ENCODE measurements at regions not wholly inside any gene's neighbourhood (a gene's known extent, or its start where the extent isn't known, plus 50 kb on each side); places are given as distances from the start of the nearest gene placed in this dataset.

- Mint-ChIP-seq H3K4me1 (no peaks in the 10 kb centered on the region), H3K4me3 (no peak overlapping the region), H3K27ac (no peak overlapping the region), H3K36me3 (no peaks in the 10 kb centered on the region), H3K27me3 (peaks cover 0 to 3% of the 10 kb centered on the region in 2 donors), H3K9me3 (peaks cover 2 to 4% of the 10 kb centered on the region in 2 donors)
- DNase-seq: no peak
- ATAC-seq (replicated peaks): no peak
Measured at GRCh38 chr9:118992813-118993794, 376.1 kb downstream of the BRINP1 start.

GRCh38 chr9:118993965-118994364 lies 375.3 kb downstream of the BRINP1 start:
- DNase-seq (no peak), ATAC-seq (replicated peaks) (no peak)
- Mint-ChIP-seq H3K9me3 (peaks cover 2 to 4% of the 10 kb centered on the region in 2 donors), H3K4me3 (no peak overlapping the region), H3K27me3 (peaks cover 0 to 3% of the 10 kb centered on the region in 2 donors), H3K4me1 (no peaks in the 10 kb centered on the region), H3K36me3 (no peaks in the 10 kb centered on the region), H3K27ac (no peak overlapping the region)

- no peak overlapping the region for H3K4me3 Mint-ChIP-seq
- ATAC-seq (replicated peaks) (no peak), DNase-seq (no peak)
- no peaks in the 10 kb centered on the region for H3K27me3 Mint-ChIP-seq
- H3K36me3 Mint-ChIP-seq: no peaks in the 10 kb centered on the region
- H3K27ac Mint-ChIP-seq: no peak overlapping the region
- no peaks in the 10 kb centered on the region for H3K4me1 Mint-ChIP-seq
- peaks cover 0 to 2% of the 10 kb centered on the region in 2 donors for H3K9me3 Mint-ChIP-seq
Measured at GRCh38 chr9:119002491-119002890, 366.7 kb downstream of the BRINP1 start.

DNA sequence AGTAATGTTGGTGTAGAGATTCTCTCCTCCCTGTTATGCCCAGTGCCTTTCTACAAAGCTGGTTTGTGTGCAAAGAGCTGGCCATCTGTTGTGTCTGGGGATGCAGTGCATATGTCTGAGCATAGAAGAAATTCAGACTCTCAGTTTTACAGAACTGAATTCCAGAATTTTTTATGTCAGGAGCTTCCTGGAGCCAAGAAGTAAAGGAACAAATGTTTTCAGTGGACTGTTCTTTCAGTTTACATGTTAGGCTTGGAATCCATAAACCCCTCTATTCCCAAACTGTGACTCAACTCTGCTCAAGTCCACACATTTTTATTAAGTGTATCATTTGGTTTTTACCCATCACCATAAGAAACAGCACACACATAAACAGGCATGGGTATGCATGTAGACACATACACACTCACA lies 366.0 kb downstream of the BRINP1 start:
- DNase-seq (no peak), ATAC-seq (replicated peaks) (no peak)
- Mint-ChIP-seq H3K4me3 (no peak overlapping the region), H3K27ac (no peak overlapping the region), H3K4me1 (no peaks in the 10 kb centered on the region), H3K36me3 (no peaks in the 10 kb centered on the region), H3K27me3 (no peaks in the 10 kb centered on the region), H3K9me3 (peaks cover 2 to 5% of the 10 kb centered on the region in 2 donors)

DNA sequence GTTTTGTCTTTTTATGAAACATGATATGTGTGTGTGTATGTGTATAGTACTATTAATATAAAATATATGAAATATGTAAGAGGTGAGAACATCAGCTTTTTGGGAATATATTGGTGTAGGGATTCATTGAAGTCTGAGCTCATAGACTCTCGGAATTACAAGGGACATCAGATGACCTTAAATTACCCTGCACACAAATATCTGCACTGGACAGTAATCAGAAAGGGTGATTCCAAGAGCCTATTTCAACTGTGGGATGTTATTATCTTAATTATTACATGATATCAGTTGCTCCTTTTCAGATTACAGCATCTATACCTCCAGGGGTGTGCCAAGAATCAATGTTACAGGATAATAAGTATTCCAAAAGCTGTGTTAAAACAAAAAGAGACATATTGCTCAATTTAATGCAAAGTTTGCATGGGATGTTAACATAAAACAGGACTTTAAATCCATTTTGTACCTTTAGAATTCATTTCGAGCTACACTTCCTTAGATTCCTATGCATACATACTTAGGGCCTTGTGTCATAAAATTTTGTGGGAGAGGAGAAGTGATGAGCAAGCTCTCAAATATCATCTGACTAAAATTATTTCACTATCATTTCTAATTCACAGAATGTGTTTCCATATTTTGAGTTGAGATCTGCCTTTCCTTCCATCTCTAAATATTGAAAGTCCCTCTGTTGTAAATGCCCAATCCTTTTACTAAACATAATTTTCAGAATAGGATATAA lies 365.2 kb downstream of the BRINP1 start:
- Mint-ChIP-seq H3K27me3 (no peaks in the 10 kb centered on the region), H3K36me3 (no peaks in the 10 kb centered on the region), H3K4me1 (no peaks in the 10 kb centered on the region), H3K27ac (no peak overlapping the region), H3K9me3 (peaks cover 2 to 5% of the 10 kb centered on the region in 2 donors), H3K4me3 (no peak overlapping the region)
- DNase-seq: no peak
- ATAC-seq (replicated peaks): no peak

DNA sequence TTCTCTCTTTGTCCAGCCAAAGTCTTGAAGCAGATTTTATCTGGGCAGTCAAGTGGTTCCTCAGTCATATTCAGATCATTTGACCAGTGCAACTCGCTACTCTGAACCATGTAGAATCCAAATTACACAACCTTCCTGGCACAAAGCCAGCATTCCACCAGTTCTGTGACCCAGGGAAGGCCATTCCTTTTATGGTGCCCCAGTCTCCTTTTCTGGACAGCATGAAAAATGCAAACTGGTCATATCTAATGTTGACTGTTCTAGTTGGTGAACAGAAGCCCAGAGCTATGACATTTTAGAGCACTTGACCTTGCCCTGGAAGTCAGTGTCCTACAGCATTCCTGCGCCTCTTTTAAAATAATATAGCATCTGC lies 364.6 kb downstream of the BRINP1 start:
- no peak for ATAC-seq (replicated peaks)

DNA sequence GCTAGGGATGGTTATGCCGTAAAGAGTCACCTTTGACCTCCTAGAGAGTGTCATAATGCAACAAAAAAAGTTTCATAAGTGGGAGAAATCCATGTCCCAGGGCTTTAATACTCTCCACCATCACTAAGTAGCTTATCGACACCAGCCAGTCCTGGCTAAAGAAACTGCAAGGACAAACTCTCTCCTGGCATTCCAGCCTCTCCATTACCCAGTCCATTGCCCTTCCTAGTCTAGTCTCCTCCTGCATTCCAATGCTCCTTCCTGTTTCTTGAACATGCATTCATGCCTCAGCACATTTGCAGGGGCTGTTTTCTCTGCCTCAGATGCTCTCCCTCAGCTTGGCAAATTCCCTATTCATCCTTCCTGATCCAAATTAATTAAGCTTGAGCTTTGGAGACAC lies 364.1 kb downstream of the BRINP1 start:
- DNase-seq (no peak), ATAC-seq (replicated peaks) (no peak)
- H3K27me3 Mint-ChIP-seq: no peaks in the 10 kb centered on the region
- H3K4me1 Mint-ChIP-seq: peaks cover 0 to 2% of the 10 kb centered on the region in 2 donors
- no peak overlapping the region for H3K4me3 Mint-ChIP-seq
- no peaks in the 10 kb centered on the region for H3K36me3 Mint-ChIP-seq
- H3K27ac Mint-ChIP-seq: no peak overlapping the region
- peaks cover 4 to 5% of the 10 kb centered on the region in 2 donors for H3K9me3 Mint-ChIP-seq

More for the DNA sequence above, 364.6 kb downstream of the BRINP1 start:
- no peaks in the 10 kb centered on the region for H3K36me3 Mint-ChIP-seq
- no peak overlapping the region for H3K4me3 Mint-ChIP-seq
- no peak overlapping the region for H3K27ac Mint-ChIP-seq
- no peak for DNase-seq
- peaks cover 4 to 5% of the 10 kb centered on the region in 2 donors for H3K9me3 Mint-ChIP-seq
- H3K4me1 Mint-ChIP-seq: peaks cover 0 to 2% of the 10 kb centered on the region in 2 donors
- no peaks in the 10 kb centered on the region for H3K27me3 Mint-ChIP-seq

- Mint-ChIP-seq H3K9me3 (peaks cover 4 to 5% of the 10 kb centered on the region in 2 donors), H3K36me3 (no peaks in the 10 kb centered on the region), H3K27me3 (no peaks in the 10 kb centered on the region), H3K27ac (peak overlapping the region; percentile 66), H3K4me3 (no peak overlapping the region), H3K4me1 (peaks cover 0 to 2% of the 10 kb centered on the region in 2 donors)
- DNase-seq (no peak), ATAC-seq (replicated peaks) (no peak)
Measured at GRCh38 chr9:119009249-119009648, 360.0 kb downstream of the BRINP1 start.

GRCh38 chr9:119020284-119020683 lies 349.0 kb downstream of the BRINP1 start:
- Mint-ChIP-seq H3K9me3 (peaks cover 0 to 1% of the 10 kb centered on the region in 2 donors), H3K4me3 (no peak overlapping the region), H3K4me1 (no peaks in the 10 kb centered on the region), H3K36me3 (no peaks in the 10 kb centered on the region), H3K27ac (no peak overlapping the region), H3K27me3 (no peaks in the 10 kb centered on the region)
- no peak for DNase-seq
- ATAC-seq (replicated peaks): no peak

DNA sequence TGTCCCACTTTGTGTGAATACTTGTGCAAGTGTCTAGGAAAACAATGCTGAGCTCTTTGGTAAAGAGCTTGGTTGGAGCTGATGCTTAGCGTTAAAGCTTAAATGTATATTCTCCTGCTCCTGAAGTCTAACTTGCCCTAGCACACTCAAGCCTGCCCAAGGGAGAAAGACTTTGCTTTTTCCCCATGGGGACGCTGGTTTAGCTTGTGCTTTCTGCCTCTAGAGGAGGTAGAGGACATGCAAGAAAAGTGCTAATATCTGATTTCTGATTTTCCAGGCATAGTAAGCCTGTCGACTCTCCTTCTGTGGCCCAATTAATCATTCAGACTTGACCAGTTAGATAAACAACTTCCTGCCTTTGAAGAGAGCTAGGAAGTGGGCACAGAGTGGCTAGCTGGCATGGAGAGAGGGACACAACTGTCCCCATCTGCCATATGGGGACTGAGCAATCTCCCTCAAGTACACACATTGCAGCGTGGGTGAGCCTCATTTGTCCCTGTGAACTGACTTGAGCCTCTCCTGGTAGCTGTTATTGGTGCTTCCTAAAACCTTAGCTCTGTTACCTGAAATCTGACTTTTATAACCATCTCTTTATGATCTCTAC lies 348.4 kb downstream of the BRINP1 start:
- DNase-seq: no peak
- Mint-ChIP-seq H3K4me1 (no peaks in the 10 kb centered on the region), H3K27me3 (no peaks in the 10 kb centered on the region), H3K9me3 (no peaks in the 10 kb centered on the region), H3K36me3 (no peaks in the 10 kb centered on the region), H3K4me3 (no peak overlapping the region), H3K27ac (no peak overlapping the region)
- no peak for ATAC-seq (replicated peaks)

GRCh38 chr9:119026120-119026519 lies 343.1 kb downstream of the BRINP1 start:
- H3K27me3 Mint-ChIP-seq: no peaks in the 10 kb centered on the region
- H3K27ac Mint-ChIP-seq: no peak overlapping the region
- H3K4me3 Mint-ChIP-seq: no peak overlapping the region
- no peak for ATAC-seq (replicated peaks)
- no peaks in the 10 kb centered on the region for H3K9me3 Mint-ChIP-seq
- no peaks in the 10 kb centered on the region for H3K4me1 Mint-ChIP-seq
- DNase-seq: no peak
- no peaks in the 10 kb centered on the region for H3K36me3 Mint-ChIP-seq

GRCh38 chr9:119027901-119028699 lies 341.1 kb downstream of the BRINP1 start:
- no peak for DNase-seq
- no peak overlapping the region for H3K4me3 Mint-ChIP-seq
- H3K4me1 Mint-ChIP-seq: no peaks in the 10 kb centered on the region
- H3K36me3 Mint-ChIP-seq: no peaks in the 10 kb centered on the region
- no peak overlapping the region for H3K27ac Mint-ChIP-seq
- H3K9me3 Mint-ChIP-seq: peaks cover 0 to 2% of the 10 kb centered on the region in 2 donors
- ATAC-seq (replicated peaks): no peak
- H3K27me3 Mint-ChIP-seq: no peaks in the 10 kb centered on the region

- no peaks in the 10 kb centered on the region for H3K4me1 Mint-ChIP-seq
- H3K4me3 Mint-ChIP-seq: no peak overlapping the region
- no peak for DNase-seq
- H3K27ac Mint-ChIP-seq: no peak overlapping the region
- ATAC-seq (replicated peaks): no peak
- H3K36me3 Mint-ChIP-seq: no peaks in the 10 kb centered on the region
- H3K27me3 Mint-ChIP-seq: no peaks in the 10 kb centered on the region
- H3K9me3 Mint-ChIP-seq: peaks cover 0 to 5% of the 10 kb centered on the region in 2 donors
Measured at GRCh38 chr9:119029886-119030285, 339.3 kb downstream of the BRINP1 start.

DNA sequence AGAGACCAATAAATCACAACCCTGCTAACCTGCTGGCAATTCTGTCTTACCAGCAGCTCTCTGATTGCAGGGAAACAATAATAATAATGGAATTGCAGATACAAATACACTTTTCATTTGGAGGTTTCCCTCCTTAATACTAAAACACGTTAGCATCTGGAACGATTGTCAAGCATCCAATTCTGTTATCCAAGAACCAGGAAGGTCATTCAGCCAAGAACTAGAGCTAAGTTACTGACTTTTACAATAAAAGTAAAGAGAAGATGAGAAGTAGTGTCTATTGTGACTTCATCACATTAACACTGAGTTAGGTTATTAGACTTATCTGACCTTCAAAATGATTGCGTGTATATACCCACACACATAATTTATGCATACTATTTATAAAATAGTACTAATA lies 335.6 kb downstream of the BRINP1 start:
- no peaks in the 10 kb centered on the region for H3K36me3 Mint-ChIP-seq
- H3K9me3 Mint-ChIP-seq: peaks cover 0 to 5% of the 10 kb centered on the region in 2 donors
- H3K27me3 Mint-ChIP-seq: no peaks in the 10 kb centered on the region
- H3K4me3 Mint-ChIP-seq: no peak overlapping the region
- ATAC-seq (replicated peaks) (no peak), DNase-seq (no peak)
- H3K27ac Mint-ChIP-seq: no peak overlapping the region
- H3K4me1 Mint-ChIP-seq: no peaks in the 10 kb centered on the region
